Neural progenitor cell (in vitro differentiated cells): ENCODE measurements at regions not wholly inside any gene's neighbourhood (a gene's known extent, or its start where the extent isn't known, plus 50 kb on each side); places are given as distances from the start of the nearest gene placed in this dataset.

Experiments
- DNase-seq: peaks from one replicate; pipeline ENCODE4 v3.0.0-alpha.2; 2016; ENCODE audit warnings: low spot score
- H2AFZ ChIP-seq: fragments of 200-600 bp; sonication (generic); replicated peaks from 2 replicates; pipeline ENCODE4 v1.6.1; 2016; ENCODE audit warnings: antibody characterized with exemption
- H3F3A ChIP-seq: fragments of 200-600 bp; sonication (generic); 2 replicates; pipeline ENCODE4 v1.6.1; 2016; ENCODE audit warnings: antibody characterized with exemption, low read depth
- H3K27ac ChIP-seq: fragments of 200-600 bp; sonication (generic); 2 replicates; pipeline ENCODE4 v1.5.1; 2016; ENCODE audit warnings: mild to moderate bottlenecking
- H3K27me3 ChIP-seq: fragments of 200-600 bp; sonication (generic); 2 replicates; pipeline ENCODE4 v1.6.1; 2016; ENCODE audit warnings: mild to moderate bottlenecking, moderate library complexity
- H3K36me3 ChIP-seq: fragments of 200-600 bp; sonication (generic); 2 replicates; pipeline ENCODE4 v1.5.1; 2016
- H3K4me1 ChIP-seq: fragments of 200-600 bp; sonication (generic); 2 replicates; pipeline ENCODE4 v1.6.1; 2016; ENCODE audit warnings: mixed run types
- H3K4me2 ChIP-seq: fragments of 200-600 bp; sonication (generic); 2 replicates; pipeline ENCODE4 v1.6.1; 2016
- H3K4me3 ChIP-seq: fragments of 200-600 bp; sonication (generic); 2 replicates; pipeline ENCODE4 v1.5.1; 2016
- H3K79me2 ChIP-seq: fragments of 200-600 bp; sonication (generic); 2 replicates; pipeline ENCODE4 v1.6.1; 2016; ENCODE audit warnings: low read depth
- H3K9ac ChIP-seq: fragments of 200-600 bp; sonication (generic); 2 replicates; pipeline ENCODE4 v1.6.1; 2016
- H3K9me3 ChIP-seq: fragments of 200-600 bp; sonication (generic); 2 replicates; pipeline ENCODE4 v1.5.1; 2016; ENCODE audit warnings: low read depth
- H4K20me1 ChIP-seq: fragments of 200-600 bp; sonication (generic); 2 replicates; pipeline ENCODE4 v1.6.1; 2016; ENCODE audit warnings: low read depth
- H3K27ac Mint-ChIP-seq: 3 replicates; pipeline ENCODE4 v1.8.0; 2021; ENCODE audit warnings: mixed read lengths
- H3K27me3 Mint-ChIP-seq: 2 replicates; pipeline ENCODE4 v1.8.0; 2022; ENCODE audit warnings: low read depth, mild to moderate bottlenecking, inconsistent platforms, moderate library complexity, mixed read lengths; ENCODE audit not compliant: insufficient read depth
- H3K36me3 Mint-ChIP-seq: 3 replicates; pipeline ENCODE4 v1.8.0; 2021; ENCODE audit warnings: mixed read lengths
- H3K4me1 Mint-ChIP-seq: 3 replicates; pipeline ENCODE4 v1.8.0; 2021; ENCODE audit warnings: mixed read lengths
- H3K4me3 Mint-ChIP-seq: 3 replicates; pipeline ENCODE4 v1.8.0; 2021; ENCODE audit warnings: mild to moderate bottlenecking, moderate library complexity, mixed read lengths
- H3K9me3 Mint-ChIP-seq: 3 replicates; pipeline ENCODE4 v1.8.0; 2020; ENCODE audit warnings: mixed read lengths
- CTCF ChIP-seq: fragments of 200-600 bp; sonication (generic); IDR thresholded peaks from 2 replicates; pipeline ENCODE4 v1.5.1; 2017; ENCODE audit warnings: antibody characterized with exemption, mild to moderate bottlenecking
- EZH2 ChIP-seq: fragments of 200-600 bp; sonication (generic); IDR thresholded peaks from 2 replicates; pipeline ENCODE4 v1.6.1; 2017; ENCODE audit warnings: antibody characterized with exemption, mild to moderate bottlenecking, moderate library complexity
- EZH2phosphoT487 ChIP-seq: fragments of 200-600 bp; sonication (generic); IDR thresholded peaks from 2 replicates; pipeline ENCODE4 v1.6.1; 2017; ENCODE audit warnings: antibody characterized with exemption

GRCh38 chr18:1487457-1487856, 582.8 kb downstream of the ADCYAP1 start:
- Mint-ChIP-seq H3K4me1 (no peaks in the 10 kb centered on the region), H3K36me3 (no peaks in the 10 kb centered on the region)
- H3K4me2 ChIP-seq: no peak overlapping the region

GRCh38 chr18:1488394-1488793, 583.7 kb downstream of the ADCYAP1 start:
- no peak overlapping the region for H3K4me2 ChIP-seq
- no peaks in the 10 kb centered on the region for H3K9me3 ChIP-seq
- TF ChIP-seq EZH2phosphoT487: no peak
- TF ChIP-seq EZH2: no peak
- TF ChIP-seq CTCF: no peak
- peaks cover 3% of the 10 kb centered on the region for H3K27me3 Mint-ChIP-seq
- H3K27me3 ChIP-seq: no peaks in the 10 kb centered on the region
- no peaks in the 10 kb centered on the region for H3F3A ChIP-seq
- no peak overlapping the region for H3K9ac ChIP-seq
- H2AFZ ChIP-seq: peak overlapping the region; percentile 28
- H3K9me3 Mint-ChIP-seq: no peaks in the 10 kb centered on the region
- H3K27ac ChIP-seq: no peak overlapping the region
- no peak overlapping the region for H3K4me3 Mint-ChIP-seq
- H3K79me2 ChIP-seq: no peaks in the 10 kb centered on the region
- H3K4me3 ChIP-seq: no peak overlapping the region
- H3K36me3 ChIP-seq: no peaks in the 10 kb centered on the region
- H3K36me3 Mint-ChIP-seq: no peaks in the 10 kb centered on the region
- DNase-seq: no peak
- H4K20me1 ChIP-seq: no peaks in the 10 kb centered on the region
- H3K4me1 ChIP-seq: no peaks in the 10 kb centered on the region
- H3K27ac Mint-ChIP-seq: no peak overlapping the region
- H3K4me1 Mint-ChIP-seq: no peaks in the 10 kb centered on the region

More at GRCh38 chr18:1487457-1487856, 582.8 kb downstream of the ADCYAP1 start:
- Histone ChIP-seq H3F3A (no peaks in the 10 kb centered on the region), H3K27me3 (no peaks in the 10 kb centered on the region), H2AFZ (no peak overlapping the region), H3K9me3 (no peaks in the 10 kb centered on the region), H3K36me3 (no peaks in the 10 kb centered on the region), H3K79me2 (no peaks in the 10 kb centered on the region), H3K27ac (no peak overlapping the region), H3K4me3 (no peak overlapping the region), H3K9ac (no peak overlapping the region), H4K20me1 (no peaks in the 10 kb centered on the region), H3K4me1 (no peaks in the 10 kb centered on the region)
- Mint-ChIP-seq H3K27ac (no peak overlapping the region), H3K4me3 (no peak overlapping the region), H3K9me3 (no peaks in the 10 kb centered on the region), H3K27me3 (peaks cover 3% of the 10 kb centered on the region)
- no peak for DNase-seq
- TF ChIP-seq CTCF (no peak), EZH2 (no peak), EZH2phosphoT487 (no peak)

- H3K36me3 ChIP-seq: no peaks in the 10 kb centered on the region
Measured at GRCh38 chr18:1488957-1489356, 584.3 kb downstream of the ADCYAP1 start.

More at GRCh38 chr18:1488957-1489356, 584.3 kb downstream of the ADCYAP1 start:
- Histone ChIP-seq H4K20me1 (no peaks in the 10 kb centered on the region), H3K27ac (no peak overlapping the region), H3K9ac (no peak overlapping the region), H3F3A (no peaks in the 10 kb centered on the region), H3K4me3 (no peak overlapping the region), H3K4me1 (no peaks in the 10 kb centered on the region), H3K9me3 (no peaks in the 10 kb centered on the region), H2AFZ (no peak overlapping the region), H3K79me2 (no peaks in the 10 kb centered on the region), H3K4me2 (no peak overlapping the region), H3K27me3 (no peaks in the 10 kb centered on the region)
- Mint-ChIP-seq H3K4me3 (no peak overlapping the region), H3K27me3 (peaks cover 3% of the 10 kb centered on the region), H3K27ac (no peak overlapping the region), H3K4me1 (no peaks in the 10 kb centered on the region), H3K36me3 (no peaks in the 10 kb centered on the region), H3K9me3 (no peaks in the 10 kb centered on the region)
- TF ChIP-seq EZH2 (no peak), CTCF (no peak), EZH2phosphoT487 (no peak)
- no peak for DNase-seq
